DMS114 treated with DMSO at 0.1 percent for 48 hours (cell line): ENCODE measurements at regions not wholly inside any gene's neighbourhood (a gene's known extent, or its start where the extent isn't known, plus 50 kb on each side); places are given as distances from the start of the nearest gene placed in this dataset.

ENCODE experiments used
- DNase-seq: peaks from one replicate; lab custom pipeline; 2025; ENCODE audit not compliant: unreplicated experiment; lab: John Stamatoyannopoulos, UW

DNA sequence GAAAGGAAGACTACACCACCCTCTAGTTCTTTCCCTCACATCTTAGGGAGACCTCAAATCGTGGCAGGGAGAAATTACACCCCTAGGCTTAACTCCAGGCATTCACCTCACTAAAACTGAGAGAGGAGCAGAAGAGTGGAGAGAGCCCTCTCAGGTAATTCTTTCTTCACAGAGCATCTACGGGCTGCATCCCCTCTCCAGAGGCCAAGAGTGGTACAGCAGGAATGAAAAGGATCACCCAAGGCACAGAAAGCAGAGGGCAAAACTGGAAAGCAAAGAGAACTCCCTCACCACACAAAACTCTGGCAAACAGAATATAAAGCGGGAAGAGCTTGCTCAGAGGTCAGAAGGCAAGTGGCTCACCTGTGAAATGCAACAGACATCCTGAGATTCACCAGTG, 661.2 kb downstream of the TBC1D4 start:
- no peak for DNase-seq

DNA sequence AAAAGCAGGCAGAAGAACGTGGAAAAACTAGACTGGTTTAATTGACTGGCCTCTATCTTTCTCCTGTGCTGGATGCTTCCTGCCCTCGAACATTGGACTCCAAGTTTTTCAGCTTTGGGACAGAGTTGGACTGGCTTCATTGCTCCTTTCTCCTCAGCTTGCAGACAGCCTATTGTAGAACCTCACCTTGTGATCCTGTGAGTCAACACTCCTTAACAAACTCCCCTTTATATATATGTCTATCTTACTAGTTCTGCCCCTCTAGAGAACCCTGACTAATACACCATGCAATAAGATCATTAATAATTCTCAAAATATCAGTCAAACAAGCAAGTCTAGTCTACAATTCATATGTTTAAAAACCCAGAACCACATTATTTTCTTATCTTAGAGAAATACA, 662.4 kb downstream of the TBC1D4 start:
- no peak for DNase-seq

DNA sequence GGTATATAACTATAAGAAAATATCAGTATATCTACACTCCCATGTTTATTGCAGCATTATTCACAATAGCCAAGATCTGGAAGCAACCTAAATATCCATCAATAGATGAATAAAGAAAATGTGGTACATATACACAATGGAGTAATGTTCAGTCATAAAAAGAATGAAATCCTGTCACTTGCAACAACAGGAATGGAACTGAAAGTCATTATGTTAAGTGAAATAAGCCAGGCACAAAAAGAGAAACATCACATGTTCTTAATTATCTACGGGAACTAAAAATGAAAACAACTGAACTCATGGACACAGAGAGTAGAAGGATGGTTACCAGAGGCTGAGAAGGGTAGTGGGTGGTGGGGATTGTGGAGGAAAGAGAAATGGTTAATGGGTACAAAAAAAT, 665.2 kb downstream of the TBC1D4 start:
- no peak for DNase-seq

DNA sequence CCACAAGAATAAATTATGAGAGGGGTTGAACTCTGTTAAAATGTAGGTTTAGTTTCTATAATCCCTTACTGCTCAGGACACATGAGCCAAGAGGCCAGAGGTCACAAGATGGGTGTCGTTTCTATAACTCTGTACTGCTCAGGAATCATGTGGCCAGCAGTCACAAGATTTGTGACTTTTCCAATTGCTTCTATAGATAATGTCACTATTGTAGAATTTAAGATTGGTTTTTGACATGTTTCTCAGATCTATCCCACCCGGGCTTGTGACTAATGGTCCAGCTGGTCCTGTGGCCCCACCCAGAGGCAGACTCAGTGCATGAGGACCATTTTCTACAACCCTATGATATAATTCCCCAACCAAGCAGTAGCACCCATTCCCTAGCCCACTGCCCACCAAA, 662.0 kb upstream of the KLF12 start:
- DNase-seq = no peak

DNA sequence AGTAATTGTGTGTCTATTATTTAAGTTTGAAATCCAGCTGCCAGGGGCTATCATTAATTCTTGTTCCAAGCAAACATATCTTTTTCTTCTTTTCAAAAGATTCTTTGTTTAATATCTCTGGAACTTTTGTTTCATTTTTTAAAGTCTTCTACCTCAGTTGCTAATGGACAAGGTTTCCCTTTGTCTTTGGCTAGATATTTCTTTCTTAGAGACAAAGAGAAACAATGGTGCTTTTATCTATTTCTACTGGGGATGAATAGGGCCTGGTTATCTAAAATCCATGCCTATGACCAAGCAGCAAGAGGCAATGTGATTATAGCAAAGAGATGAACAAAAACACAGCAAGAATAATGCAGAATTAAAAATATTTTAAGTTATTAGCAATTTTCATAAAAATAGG, 661.3 kb upstream of the KLF12 start:
- DNase-seq = no peak

DNA sequence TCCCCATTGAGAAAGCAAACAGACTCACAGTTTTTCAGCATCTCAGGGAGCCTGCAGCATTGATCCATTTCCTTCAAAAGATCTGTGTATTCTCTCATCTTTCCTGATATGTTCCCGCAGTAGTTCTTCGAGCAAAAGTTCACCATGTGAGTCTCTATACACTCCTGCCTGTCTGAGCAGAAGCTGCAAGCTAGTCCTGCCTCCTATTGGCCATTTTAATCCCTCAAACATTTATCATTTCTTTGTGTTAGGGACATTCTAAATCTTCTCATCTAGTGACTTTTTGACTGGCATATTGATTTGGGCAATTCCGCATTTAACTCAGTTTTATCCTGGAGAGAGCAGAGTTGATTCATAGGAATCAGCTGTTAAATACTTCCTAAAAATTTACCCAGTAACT, 660.4 kb upstream of the KLF12 start:
- no peak for DNase-seq

DNA sequence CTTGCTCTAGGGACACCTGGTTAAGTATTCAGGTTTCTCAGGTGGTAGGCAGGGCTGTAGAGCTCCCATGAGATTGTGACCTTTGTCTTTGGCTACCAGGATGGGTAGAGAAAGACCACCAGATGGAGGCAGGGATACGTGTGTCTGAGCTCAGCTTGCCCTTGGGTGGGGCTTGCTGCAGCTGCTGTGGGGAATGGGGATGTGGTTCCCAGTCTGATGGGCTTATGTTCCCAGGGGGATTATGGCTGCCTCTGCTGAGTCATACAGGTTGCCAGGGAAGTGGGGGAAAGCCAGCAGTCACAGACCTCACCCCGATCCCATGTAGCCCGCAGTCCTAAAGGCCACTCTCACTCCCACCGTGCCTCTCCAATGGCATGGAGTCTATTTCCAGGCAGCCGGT, 659.9 kb upstream of the KLF12 start:
- no peak for DNase-seq

DNA sequence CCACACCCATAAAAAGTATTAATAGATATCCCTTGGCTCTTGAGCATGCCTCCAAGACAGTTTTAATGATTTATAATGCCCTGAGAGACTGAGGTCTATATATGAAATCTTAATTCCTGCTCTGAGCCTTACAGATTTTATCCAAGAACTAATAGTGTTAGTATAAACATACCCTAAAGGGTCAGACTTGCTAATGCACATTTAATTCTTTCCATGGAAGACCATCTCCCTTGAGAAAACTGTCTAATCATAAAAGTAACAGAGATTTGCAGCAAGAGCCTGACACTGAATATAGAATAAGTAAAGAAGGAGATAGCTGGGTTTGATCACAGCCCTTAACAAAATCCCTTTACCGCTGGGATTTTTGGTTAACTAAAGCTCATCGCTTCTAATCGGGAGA, 650.8 kb upstream of the KLF12 start:
- no peak for DNase-seq

DNA sequence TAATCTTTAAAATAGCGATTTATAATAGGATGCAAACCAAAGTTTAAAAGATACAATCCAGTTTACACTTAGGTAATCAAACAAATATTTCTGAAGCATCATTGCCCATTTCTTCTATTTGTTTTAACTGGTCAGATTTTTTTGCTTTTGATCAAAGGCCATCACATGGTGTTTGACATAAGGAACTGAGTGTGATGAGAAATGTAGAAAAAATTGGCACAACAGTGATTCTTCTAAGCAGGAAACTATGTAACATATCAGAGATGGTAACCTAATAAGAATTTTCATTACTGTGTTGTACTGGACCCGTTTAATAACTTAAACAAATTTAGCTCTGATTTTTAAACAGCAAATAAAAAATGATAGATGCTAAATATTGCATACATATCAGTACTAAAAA, 644.7 kb upstream of the KLF12 start:
- no peak for DNase-seq

DNA sequence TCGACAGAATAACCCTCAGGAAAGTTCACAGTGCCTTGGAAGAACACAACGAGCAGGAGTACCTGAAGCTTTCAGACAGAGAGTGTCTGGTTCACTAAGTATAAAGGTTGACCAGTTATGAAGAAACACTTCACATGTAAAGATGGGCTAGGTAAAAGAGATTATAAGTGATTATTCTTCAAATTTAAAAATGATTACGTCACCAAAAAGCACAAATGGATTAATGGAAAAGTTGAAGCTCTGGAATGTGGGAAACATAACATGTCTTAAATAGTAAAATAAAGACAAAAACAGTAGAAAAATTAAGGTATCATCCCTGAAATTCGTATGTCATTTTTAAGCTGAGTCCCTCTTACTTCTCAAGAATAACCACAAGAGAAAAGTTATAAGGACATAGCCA, 643.9 kb upstream of the KLF12 start:
- DNase-seq = no peak

DNA sequence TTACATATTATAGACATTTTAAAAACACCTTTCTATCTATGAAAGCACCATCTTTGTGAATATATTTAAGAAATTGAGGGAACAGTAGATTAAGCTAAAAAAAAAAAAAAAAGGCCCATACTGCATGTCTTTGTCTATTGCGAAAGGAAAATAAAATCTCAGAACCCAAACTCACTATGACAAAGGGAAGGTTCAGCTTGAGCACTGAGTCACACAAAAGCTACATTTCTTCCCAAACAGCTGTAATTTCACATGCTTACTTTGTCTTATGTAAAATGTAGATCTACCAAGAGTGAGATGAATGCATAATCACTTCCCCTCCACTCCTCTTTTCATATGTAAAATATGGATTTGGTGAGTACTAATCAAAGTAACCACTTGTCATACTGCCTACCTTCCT, 640.1 kb upstream of the KLF12 start:
- DNase-seq = no peak

DNA sequence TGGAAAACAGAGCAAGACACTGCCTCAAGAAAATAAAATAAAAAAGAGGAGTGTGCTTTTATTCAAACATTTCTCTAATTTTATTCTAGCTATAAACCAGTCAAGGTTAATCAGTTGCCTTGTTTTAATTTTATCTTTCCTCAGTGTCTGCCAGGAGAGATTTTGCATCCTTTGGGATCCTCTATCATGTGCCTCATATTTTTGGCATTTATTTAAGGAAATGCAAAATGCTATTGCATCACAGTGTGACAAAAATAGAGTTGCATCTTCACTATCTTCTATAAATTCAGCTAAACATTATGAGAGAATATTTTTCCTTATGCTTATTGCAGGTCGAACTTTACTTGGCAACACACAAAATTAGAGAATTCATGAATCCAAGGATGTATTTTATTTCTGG, 639.0 kb upstream of the KLF12 start:
- no peak for DNase-seq

DNA sequence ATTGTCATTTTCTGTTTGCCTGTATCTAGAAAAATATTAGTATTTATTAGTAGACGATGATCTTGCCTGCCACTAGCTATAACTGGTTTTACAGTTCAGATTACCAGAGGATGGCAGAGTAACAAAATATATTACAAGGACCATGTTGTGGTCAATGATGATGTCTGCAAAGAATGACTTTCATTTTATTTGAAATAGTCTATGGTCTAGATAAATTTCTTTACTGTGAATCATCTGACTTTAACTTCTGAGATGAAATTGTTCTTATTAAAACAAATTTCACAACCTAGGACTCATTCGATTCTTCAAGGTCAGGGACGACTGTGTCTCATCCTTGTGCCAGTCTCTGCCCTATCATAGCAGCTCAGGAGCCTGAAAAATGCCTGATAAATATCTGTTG, 637.8 kb upstream of the KLF12 start:
- no peak for DNase-seq

DNA sequence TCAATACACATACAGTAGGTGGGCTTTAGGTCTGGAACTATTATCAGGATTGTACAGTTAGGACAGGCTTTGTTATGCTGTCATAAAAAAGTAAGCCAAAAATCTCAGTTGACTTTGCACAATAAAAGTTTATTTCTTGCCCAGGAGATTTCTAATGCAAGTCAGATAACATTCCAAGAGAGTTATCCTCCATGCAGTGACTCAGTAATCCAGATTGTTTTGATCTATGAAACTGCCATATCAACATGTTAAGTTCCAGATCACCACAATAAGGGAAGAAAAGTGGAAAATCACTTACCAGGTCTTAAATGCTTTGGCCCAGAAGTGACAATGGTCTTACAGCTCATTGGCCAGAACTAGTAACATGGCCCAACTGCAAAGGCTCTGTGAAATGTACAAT, 636.2 kb upstream of the KLF12 start:
- no peak for DNase-seq

DNA sequence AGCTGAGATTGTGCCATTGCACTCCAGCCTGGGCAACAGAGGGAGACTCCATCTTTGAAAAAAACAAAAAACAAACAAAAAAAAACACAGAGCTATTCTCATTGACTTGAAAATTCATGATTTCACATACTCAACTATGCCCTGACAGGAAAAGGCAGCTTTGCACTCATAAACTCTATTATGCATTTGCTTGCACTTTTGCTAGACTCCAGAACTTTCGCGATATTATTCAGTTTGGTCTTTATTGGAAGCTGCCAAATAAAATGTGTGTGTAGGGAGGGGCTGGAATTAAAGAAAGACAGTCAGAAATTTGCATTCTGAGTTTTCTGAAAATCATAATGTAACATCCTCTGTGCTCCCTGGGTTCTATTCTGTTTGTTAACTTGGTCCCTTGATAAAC, 635.1 kb upstream of the KLF12 start:
- DNase-seq = no peak

DNA sequence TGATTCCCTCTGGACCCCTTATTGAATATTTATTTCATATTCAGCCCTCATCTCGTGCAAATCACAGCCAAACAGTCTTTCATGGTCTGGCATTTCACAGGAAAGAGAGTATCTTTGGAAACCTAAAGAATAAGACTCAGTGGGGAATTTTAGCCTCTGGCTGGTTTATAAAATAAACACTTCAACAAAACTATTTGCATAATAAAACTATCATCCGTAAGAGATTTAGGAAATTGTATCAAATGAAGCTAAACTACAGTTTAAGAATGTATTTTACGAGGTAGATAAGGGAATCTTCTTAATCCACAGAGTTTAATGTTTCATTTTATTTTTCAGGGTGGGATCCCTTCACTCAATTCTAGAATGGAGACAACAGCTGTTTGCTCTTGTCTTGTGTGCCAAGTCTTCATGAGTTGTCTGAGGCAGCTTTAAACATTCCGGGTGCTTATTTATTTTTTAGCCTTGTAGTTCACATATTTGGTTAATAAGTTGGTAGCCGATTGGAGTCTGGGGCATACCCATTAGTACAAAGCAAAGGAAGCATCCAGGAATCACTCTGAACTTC, 634.4 kb upstream of the KLF12 start:
- DNase-seq = no peak

DNA sequence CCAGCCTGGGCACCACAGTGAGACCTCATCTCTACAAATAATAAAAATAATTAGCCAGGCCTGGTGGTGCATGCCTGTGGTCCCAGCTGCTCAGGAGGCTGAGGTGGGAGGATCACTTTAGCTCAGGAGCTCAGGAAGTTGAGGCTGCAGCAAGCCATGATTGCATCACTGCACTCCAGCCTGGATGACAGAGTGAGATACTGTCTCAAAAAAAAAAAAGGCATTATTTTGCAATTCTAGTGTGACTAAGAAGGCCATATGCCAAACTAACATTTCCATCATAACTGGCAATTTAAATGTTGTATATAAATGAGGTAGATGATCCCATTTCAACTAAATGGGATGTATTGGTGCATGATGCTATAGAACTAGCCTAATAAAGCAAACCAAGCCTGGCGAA, 632.8 kb upstream of the KLF12 start:
- DNase-seq = no peak

DNA sequence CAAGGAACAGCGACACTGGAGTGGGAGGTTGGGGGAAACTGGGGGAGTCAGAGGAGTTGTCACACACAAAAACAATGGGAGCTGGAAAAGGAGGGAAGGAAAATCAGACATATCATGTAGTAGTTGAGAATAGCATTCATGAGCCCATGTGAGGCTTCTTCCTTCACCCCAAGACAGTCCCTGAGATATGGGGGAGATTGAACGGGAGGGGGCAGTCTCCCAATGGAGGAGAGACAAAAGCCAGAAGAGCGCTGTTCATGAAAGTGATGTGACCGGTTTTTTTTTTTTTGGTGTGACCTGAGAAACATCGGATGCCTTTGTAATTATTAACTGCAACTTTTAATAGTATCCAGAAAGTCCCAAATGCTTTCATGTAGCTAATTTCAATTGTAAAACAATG, 631.8 kb upstream of the KLF12 start:
- no peak for DNase-seq

DNA sequence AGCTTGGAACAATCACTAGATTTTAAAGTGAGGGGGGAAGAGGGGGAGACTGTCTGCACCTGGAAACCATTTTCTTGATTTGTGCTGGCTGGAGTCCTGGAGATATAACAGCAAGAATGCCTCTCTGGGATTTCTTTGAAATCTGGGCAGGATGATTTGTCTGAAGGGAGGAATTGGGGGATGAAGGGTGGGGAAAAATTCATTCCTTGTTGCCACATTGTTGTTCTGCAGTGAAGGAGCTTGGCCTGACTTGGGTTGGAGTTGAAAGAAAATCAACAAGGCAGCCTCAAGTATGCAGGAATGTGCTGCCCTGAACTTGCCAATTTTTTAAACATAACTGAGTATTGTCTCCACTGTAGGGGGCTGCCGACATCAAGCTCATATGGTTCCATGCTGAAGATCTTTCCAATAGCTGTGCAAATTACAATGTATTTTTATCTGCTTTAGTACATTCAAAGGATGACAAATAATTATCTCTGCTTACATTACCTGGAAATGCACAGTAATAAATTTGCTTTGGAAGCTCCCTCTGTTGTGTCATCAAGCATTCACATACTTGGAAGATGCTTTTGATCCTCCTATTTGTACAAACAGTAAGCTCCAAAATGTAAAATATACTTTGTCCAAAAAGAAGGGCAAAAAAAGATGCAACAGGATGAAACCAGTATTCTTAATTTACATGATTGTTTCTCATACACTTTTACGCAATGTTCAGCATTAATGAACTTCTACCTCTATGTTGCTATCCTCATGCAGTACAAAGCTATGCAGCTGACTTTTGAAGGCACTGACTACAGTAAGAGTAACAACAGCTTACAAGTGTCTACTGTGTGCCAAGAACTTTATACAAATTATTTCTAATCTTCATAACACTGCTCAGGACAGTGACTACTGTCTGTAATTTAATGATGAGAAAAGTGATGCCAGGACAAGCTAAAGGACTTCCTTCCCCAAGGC, 627.9 kb upstream of the KLF12 start:
- DNase-seq = no peak

DNA sequence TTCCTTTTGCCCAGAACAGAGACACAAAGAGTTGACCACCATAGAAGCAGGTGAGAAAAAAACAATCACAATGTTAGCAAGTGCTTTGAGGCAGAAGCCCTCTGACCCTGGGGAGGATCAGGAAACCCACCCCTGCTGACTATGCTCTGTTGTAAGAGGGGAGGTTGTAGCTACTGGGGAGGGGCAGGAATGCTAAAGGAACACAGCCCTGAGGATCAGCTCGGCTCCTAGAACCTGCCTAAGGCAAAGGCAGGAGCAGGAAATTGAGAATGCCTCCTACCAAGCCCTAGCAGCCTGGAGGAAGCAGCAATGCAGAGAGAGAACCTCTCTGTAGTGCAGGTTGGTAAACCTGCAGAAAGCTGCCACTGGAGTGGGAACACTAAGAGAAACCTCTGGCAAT, 624.0 kb upstream of the KLF12 start:
- no peak for DNase-seq

DNA sequence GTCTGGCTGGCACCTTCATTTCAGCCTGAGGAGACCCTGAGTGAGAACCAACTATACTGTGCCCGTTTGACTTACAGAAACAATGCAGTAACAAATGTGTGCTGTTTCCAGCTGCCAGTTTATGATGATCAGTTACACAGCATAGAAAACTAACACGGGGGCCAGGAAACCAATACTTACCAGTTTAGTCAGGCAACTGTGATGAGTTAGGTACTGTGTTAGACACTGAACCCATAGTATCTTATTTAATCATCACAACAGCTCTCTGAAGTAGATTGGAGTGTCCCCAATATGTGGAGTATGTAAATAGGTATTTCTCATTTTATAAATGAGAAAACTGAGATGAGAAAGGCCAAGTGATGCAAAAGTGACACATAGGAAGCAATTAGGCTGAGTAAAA, 620.9 kb upstream of the KLF12 start:
- no peak for DNase-seq

DNA sequence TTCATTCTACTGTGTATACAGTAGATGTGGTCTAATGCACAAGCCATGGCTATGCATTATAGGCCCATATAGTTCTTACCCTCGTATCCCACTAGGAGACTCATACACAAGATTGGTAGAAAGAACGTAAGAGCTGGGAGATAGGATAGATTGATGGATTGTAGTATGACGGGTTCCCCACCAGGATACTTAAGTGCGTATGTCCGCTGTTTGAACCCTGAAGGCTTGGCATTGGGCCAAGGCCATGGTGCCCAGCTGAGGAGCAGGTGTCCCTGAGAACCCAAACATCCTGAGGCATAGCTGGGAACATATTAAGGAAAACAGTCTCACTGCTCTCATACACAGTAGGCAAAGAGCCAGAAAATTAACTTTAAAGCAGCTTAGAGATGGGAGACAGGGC, 617.5 kb upstream of the KLF12 start:
- no peak for DNase-seq
